GM20000 (cell line): ENCODE measurements at regions not wholly inside any gene's neighbourhood (a gene's known extent, or its start where the extent isn't known, plus 50 kb on each side); places are given as distances from the start of the nearest gene placed in this dataset.
"Not testable (repeated sequence)": the region's sequence is repeated elsewhere in the genome, so short reads cannot be mapped to it uniquely, and the experiment has no call there.

Experiments
- DNase-seq: peaks from one replicate; pipeline ENCODE4 v3.0.0; 2012; ENCODE audit warnings: low spot score
- TF ChIP-seq, protein P1 (sequence below): IDR thresholded peaks from 2 replicates; pipeline ENCODE4 v1.5.1; 2012; ENCODE audit warnings: mild to moderate bottlenecking, control low read depth; ENCODE audit errors: extremely low read depth, missing control alignments

DNA sequence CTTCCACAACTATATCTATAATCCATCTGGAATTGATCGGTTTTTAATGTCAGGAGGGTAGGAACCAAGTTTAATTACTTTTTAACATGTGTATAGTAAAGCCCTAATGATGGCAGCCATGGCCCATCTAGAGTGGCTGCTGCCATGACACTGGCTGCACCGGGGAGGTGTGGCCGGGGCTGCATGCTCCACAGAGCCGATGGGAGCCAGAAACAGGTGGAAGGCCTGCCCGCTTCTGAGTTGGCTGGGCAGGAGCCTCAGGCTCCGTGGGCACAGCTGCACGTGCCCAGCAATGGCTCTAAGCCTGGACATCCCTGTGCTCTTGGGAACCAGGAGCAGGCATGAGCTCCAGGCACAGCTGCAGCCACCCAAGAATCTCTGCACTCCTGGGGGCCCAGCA lies 73.0 kb downstream of the GBP6 start:
- TF ChIP-seq, protein P1, sequence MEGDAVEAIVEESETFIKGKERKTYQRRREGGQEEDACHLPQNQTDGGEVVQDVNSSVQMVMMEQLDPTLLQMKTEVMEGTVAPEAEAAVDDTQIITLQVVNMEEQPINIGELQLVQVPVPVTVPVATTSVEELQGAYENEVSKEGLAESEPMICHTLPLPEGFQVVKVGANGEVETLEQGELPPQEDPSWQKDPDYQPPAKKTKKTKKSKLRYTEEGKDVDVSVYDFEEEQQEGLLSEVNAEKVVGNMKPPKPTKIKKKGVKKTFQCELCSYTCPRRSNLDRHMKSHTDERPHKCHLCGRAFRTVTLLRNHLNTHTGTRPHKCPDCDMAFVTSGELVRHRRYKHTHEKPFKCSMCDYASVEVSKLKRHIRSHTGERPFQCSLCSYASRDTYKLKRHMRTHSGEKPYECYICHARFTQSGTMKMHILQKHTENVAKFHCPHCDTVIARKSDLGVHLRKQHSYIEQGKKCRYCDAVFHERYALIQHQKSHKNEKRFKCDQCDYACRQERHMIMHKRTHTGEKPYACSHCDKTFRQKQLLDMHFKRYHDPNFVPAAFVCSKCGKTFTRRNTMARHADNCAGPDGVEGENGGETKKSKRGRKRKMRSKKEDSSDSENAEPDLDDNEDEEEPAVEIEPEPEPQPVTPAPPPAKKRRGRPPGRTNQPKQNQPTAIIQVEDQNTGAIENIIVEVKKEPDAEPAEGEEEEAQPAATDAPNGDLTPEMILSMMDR, result no peak
- DNase-seq, result no peak

DNA sequence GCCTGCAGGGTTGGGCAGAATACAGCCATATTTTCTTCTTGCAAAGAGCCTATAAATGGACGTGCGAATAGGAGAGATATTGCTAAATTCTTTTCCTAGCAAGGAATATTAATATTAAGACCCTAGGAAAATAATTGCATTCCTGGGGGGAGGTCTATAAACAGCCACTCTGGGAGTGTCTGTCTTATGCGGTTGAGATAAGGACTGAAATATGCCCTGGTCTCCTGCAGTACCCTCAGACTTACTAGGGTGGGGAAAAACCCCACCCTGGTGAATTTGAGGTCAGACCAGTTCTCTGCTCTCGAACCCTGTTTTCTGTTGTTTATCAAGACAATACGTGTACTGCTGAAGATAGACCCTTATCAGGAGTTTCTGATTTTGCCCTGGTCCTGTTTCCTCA lies 74.4 kb downstream of the GBP6 start:
- DNase-seq, result not testable (repeated sequence)

DNA sequence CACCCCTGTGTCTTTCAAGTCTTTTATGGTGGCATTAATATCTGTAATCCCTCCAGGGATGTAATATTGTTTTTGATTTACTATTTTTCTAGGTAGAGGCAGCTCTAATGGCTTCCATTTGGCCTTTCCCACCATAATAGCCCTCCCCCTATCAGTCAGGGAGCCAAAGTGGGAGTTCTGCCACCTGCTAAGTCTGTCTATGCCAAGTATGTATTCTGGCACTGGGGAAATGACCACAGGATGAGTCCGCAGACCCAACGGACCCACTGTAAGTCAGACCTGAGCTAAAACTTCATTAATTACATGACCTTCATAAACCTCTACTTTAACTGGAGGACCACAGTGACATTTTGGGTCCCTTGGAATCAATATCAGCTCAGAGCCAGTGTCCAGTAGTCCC lies 77.1 kb downstream of the GBP6 start:
- TF ChIP-seq, protein P1, result no peak
- no peak for DNase-seq

DNA sequence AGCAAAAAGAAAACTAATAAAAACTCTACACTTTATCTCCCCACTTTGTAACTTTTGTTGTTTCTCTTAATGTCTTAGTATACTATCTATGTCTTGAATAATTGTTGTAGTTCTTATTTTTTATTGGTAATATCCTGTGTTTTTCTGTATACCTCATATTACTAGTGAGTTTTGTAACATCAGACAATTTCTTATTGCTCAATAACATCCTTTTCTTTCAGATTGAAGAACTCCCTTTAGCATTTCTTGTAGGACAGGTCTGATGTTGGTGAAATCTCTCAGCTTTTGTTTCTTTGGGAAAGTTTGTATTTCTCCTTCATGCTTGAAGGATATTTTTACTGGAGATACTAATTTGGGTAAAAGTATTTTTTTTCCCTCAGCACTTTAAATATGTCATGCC lies 79.8 kb upstream of the LRRC8B start:
- TF ChIP-seq, protein P1, result no peak
- no peak for DNase-seq

DNA sequence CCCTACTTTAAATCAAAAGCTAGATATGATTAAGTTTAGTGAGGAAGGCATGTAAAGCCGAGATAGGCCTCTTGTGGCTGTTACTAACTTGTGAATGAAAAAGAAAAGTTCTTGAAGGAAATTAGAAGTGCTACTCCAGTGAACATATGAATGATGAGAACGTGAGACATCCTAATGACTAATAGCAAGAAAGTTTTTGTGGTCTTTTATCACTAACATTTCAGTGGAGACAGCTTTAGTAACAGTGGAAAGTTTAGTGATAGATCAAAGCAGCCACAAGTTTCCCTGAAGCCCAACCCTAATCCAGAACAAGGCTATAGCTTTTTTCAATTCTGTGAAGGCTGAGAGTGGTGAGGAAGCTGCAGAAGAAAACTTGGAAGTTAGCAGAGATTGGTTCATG lies 73.6 kb upstream of the LRRC8B start:
- TF ChIP-seq, protein P1, result no peak
- peak; percentile 20 for DNase-seq

DNA sequence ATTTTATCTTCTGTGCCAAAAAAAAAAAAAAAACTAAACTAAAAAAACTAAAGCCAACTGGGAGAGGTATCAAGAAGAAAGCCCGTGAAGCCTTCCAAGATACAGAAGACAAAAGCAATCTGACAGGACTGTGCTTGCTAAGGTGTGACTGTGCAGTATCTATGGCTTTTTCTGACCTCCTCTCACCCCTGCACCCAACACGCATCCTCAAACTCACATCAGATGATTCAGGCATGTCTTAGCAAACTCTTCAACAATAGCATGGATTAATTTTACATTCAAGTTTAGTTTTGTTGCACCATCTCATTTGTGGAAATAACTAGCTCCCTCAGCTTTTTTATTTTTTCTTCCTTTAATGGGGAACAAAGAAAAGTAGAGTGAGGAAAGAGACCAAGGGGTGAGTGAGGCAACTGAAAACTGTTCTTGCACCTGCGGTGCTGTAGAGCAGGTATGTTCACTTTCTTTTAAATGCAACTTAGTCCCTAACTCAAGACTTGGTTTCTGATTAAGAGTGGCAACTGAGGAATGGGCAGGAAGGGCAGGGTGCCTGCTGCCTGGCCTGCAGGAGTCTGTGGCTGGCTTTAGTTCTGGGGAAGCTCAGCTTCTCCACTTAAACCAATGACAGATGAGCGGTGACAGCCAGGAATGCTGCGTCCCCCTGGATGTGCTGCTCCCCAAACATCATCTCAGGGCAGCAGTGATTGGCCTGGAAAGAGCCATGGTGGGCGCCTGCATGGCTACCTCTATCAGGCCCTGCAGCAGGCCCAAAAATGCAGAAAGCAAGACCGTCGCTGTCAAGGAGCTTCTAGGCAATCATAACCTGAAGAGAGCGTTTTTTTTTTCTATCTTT lies 71.3 kb upstream of the LRRC8B start:
- DNase-seq, result no peak
- TF ChIP-seq, protein P1, result no peak

DNA sequence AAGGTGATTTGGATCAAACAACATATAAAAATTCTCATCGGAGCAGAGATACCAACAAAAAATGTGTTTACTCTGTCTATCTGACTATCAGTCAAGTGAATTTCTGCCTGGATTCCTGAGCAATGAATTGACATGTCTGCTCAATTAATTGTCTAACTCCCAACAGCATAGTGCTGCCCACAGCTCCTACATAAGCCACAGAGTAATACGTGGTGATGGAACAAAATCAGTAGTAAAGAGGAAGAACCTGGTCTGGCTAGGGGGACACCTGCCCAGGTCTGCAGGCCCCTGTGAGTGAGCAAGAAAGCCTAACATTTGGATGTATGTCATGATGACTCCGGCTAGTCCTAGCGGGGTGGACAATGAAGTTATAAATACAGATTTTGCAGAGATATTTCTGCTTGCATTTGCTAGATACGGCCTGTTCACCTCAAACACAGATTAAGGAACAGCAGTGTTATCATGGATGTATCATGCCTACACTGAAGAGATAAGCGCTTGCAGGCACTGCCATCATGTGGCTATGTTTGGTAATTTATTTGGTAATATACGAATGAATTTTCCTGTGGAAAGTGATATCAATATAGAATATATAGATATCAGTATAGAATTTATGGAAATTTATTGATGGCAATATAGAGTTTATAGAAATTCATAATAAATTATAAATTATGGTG lies 69.6 kb upstream of the LRRC8B start:
- TF ChIP-seq, protein P1, result peak; percentile 16
- peak; percentile 55 for DNase-seq
